Trophoblast cell (in vitro differentiated cells and primary cell): ENCODE measurements at regions not wholly inside any gene's neighbourhood (a gene's known extent, or its start where the extent isn't known, plus 50 kb on each side); places are given as distances from the start of the nearest gene placed in this dataset.

Experiments
- DNase-seq, 2 donors: peaks; one replicate each; pipeline ENCODE4 v3.0.0-alpha.2; 2016
- H2AFZ ChIP-seq: 2 replicates; pipeline ENCODE4 v1.6.1; 2013; ENCODE audit warnings: low read length, moderate library complexity, mild to moderate bottlenecking; ENCODE audit not compliant: insufficient read depth, poor library complexity
- H2AK5ac ChIP-seq: 2 replicates; pipeline ENCODE4 v1.6.1; 2013; ENCODE audit warnings: mild to moderate bottlenecking, low read length
- H2BK120ac ChIP-seq: 2 replicates; pipeline ENCODE4 v1.6.1; 2013; ENCODE audit warnings: low read length, mild to moderate bottlenecking, moderate library complexity; ENCODE audit not compliant: insufficient read depth, poor library complexity
- H2BK12ac ChIP-seq: 2 replicates; pipeline ENCODE4 v1.6.1; 2013; ENCODE audit warnings: mild to moderate bottlenecking, low read length, moderate library complexity
- H2BK5ac ChIP-seq: 2 replicates; pipeline ENCODE4 v1.6.1; 2013; ENCODE audit warnings: low read length, low read depth, moderate library complexity, mild to moderate bottlenecking; ENCODE audit not compliant: poor library complexity
- H3K14ac ChIP-seq: 2 replicates; pipeline ENCODE4 v1.6.1; 2013; ENCODE audit warnings: mild to moderate bottlenecking, low read length
- H3K18ac ChIP-seq: 2 replicates; pipeline ENCODE4 v1.6.1; 2013; ENCODE audit warnings: mild to moderate bottlenecking, low read length
- H3K23ac ChIP-seq: 2 replicates; pipeline ENCODE4 v1.6.1; 2013; ENCODE audit warnings: low read length
- H3K27ac ChIP-seq: 2 replicates; pipeline ENCODE4 v1.5.1; 2013; ENCODE audit warnings: low read depth, mild to moderate bottlenecking, inconsistent platforms, low read length, moderate library complexity
- H3K27me3 ChIP-seq: 2 replicates; pipeline ENCODE4 v1.6.1; 2013; ENCODE audit warnings: inconsistent platforms, mild to moderate bottlenecking, low read length, moderate library complexity; ENCODE audit not compliant: insufficient read depth
- H3K36me3 ChIP-seq, 2 experiments: 1 replicate in 1 of 2; 2 replicates in 1 of 2; pipeline ENCODE4 v1.6.1; 2013; ENCODE audit warnings: low read length in 2 of 2, mild to moderate bottlenecking in 2 of 2, moderate library complexity in 1 of 2; ENCODE audit not compliant: insufficient read depth in 2 of 2, control insufficient read depth in 1 of 2
- H3K4ac ChIP-seq: 2 replicates; pipeline ENCODE4 v1.6.1; 2013; ENCODE audit warnings: low read depth, mild to moderate bottlenecking, low read length, moderate library complexity
- H3K4me1 ChIP-seq, 2 experiments: 1 replicate in 1 of 2; 2 replicates in 1 of 2; pipeline ENCODE4 v1.6.1; 2013; ENCODE audit warnings: low read length in 2 of 2, mild to moderate bottlenecking in 2 of 2, moderate library complexity in 1 of 2; ENCODE audit not compliant: insufficient read depth in 2 of 2, control insufficient read depth in 1 of 2
- H3K4me2 ChIP-seq: 2 replicates; pipeline ENCODE4 v1.6.1; 2013; ENCODE audit warnings: inconsistent platforms, mild to moderate bottlenecking, low read length, moderate library complexity
- H3K4me3 ChIP-seq: 2 replicates; pipeline ENCODE4 v1.5.1; 2013; ENCODE audit warnings: mild to moderate bottlenecking, low read depth, low read length, inconsistent platforms
- H3K79me1 ChIP-seq: one replicate; pipeline ENCODE4 v1.6.1; 2013; ENCODE audit warnings: low read length
- H3K79me2 ChIP-seq: 2 replicates; pipeline ENCODE4 v1.6.1; 2013; ENCODE audit warnings: low read length, mild to moderate bottlenecking; ENCODE audit not compliant: control insufficient read depth, insufficient read depth, poor library complexity
- H3K9ac ChIP-seq: 2 replicates; pipeline ENCODE4 v1.6.1; 2013; ENCODE audit warnings: mild to moderate bottlenecking, low read length
- H3K9me3 ChIP-seq: 2 replicates; pipeline ENCODE4 v1.6.1; 2013; ENCODE audit warnings: low read depth, mild to moderate bottlenecking, control low read depth, inconsistent platforms, low read length; ENCODE audit not compliant: insufficient read depth
- H4K12ac ChIP-seq: 2 replicates; pipeline ENCODE4 v1.6.1; 2013; ENCODE audit warnings: low read depth, mild to moderate bottlenecking, low read length, moderate library complexity
- H4K8ac ChIP-seq: 2 replicates; pipeline ENCODE4 v1.6.1; 2013; ENCODE audit warnings: low read depth, mild to moderate bottlenecking, low read length, moderate library complexity
- H4K91ac ChIP-seq: one replicate; pipeline ENCODE4 v1.6.1; 2013; ENCODE audit warnings: low read depth, mild to moderate bottlenecking, low read length, moderate library complexity
- WGBS: extraction: QIAGEN DNeasy Blood & Tissue Kit; methylation state at CpG from one replicate; pipeline ENCODE4 v1.1.7; 2013; ENCODE audit warnings: missing lambda C conversion rate; ENCODE audit not compliant: insufficient read length, insufficient coverage; ENCODE audit errors: extremely low coverage; 5-methylcytosine and 5-hydroxymethylcytosine counted together

GRCh38 chr10:4477664-4478063 is 348.3 kb upstream of the AKR1E2 start:
- Histone ChIP-seq H3K4me1 (peaks cover 12 to 24% of the 10 kb centered on the region in 2 experiments), H3K36me3 (no peaks in the 10 kb centered on the region), H3K27ac (no peak overlapping the region)

GRCh38 chr10:4475827-4476490 is 350.0 kb upstream of the AKR1E2 start:
- Histone ChIP-seq H4K8ac (no peak overlapping the region), H4K12ac (no peak overlapping the region), H3K79me1 (peaks cover 19% of the 10 kb centered on the region), H3K4me3 (no peak overlapping the region), H3K9ac (no peak overlapping the region), H3K27me3 (no peaks in the 10 kb centered on the region), H3K4me2 (no peak overlapping the region), H3K23ac (no peak overlapping the region), H2BK5ac (peak overlapping the region; percentile 8), H3K4ac (no peak overlapping the region), H2AK5ac (peak overlapping the region; percentile 84), H4K91ac (peak overlapping the region; percentile 84), H3K79me2 (no peaks in the 10 kb centered on the region), H3K27ac (no peak overlapping the region), H3K9me3 (peaks cover 1% of the 10 kb centered on the region), H3K18ac (no peak overlapping the region), H3K14ac (peak overlapping the region; percentile 7), H2BK120ac (peak overlapping the region; percentile 8), H3K36me3 (no peaks in the 10 kb centered on the region), H3K4me1 (peaks cover 12 to 24% of the 10 kb centered on the region in 2 experiments), H2AFZ (no peak overlapping the region), H2BK12ac (peak overlapping the region; percentile 79)
- no CpG with 5 or more reads among the region's 13 CpGs for WGBS
- peak in 1 of 2 donors; percentile 50 for DNase-seq

More at GRCh38 chr10:4477664-4478063, 348.3 kb upstream of the AKR1E2 start:
- no peak overlapping the region for H3K4ac ChIP-seq
- no peak overlapping the region for H3K18ac ChIP-seq
- H3K79me1 ChIP-seq, result peaks cover 19% of the 10 kb centered on the region
- DNase-seq, result no peak
- H3K9me3 ChIP-seq, result peaks cover 1% of the 10 kb centered on the region
- no peaks in the 10 kb centered on the region for H3K27me3 ChIP-seq
- H4K91ac ChIP-seq, result no peak overlapping the region
- no peak overlapping the region for H3K4me3 ChIP-seq
- H3K4me2 ChIP-seq, result no peak overlapping the region
- no peak overlapping the region for H4K12ac ChIP-seq
- no peak overlapping the region for H3K23ac ChIP-seq
- no peak overlapping the region for H2BK5ac ChIP-seq
- H2AK5ac ChIP-seq, result no peak overlapping the region
- no peak overlapping the region for H3K14ac ChIP-seq
- H4K8ac ChIP-seq, result no peak overlapping the region
- H2BK12ac ChIP-seq, result no peak overlapping the region
- H3K79me2 ChIP-seq, result no peaks in the 10 kb centered on the region
- no CpG with 5 or more reads among the region's 4 CpGs for WGBS
- no peak overlapping the region for H2BK120ac ChIP-seq
- H2AFZ ChIP-seq, result no peak overlapping the region
- no peak overlapping the region for H3K9ac ChIP-seq

- H3K36me3 ChIP-seq, result no peaks in the 10 kb centered on the region
- H2BK5ac ChIP-seq, result peak overlapping the region; percentile 60
- no peaks in the 10 kb centered on the region for H3K79me2 ChIP-seq
- WGBS, result no CpG with 5 or more reads among the region's 8 CpGs
- no peak overlapping the region for H3K9ac ChIP-seq
- peak overlapping the region; percentile 61 for H3K18ac ChIP-seq
- H3K4me2 ChIP-seq, result no peak overlapping the region
- H3K9me3 ChIP-seq, result peaks cover 1% of the 10 kb centered on the region
- H4K8ac ChIP-seq, result peak overlapping the region; percentile 4
- peak overlapping the region; percentile 5 for H3K27ac ChIP-seq
- H3K23ac ChIP-seq, result no peak overlapping the region
- H4K12ac ChIP-seq, result no peak overlapping the region
- peaks cover 12 to 26% of the 10 kb centered on the region in 2 experiments for H3K4me1 ChIP-seq
- H4K91ac ChIP-seq, result peak overlapping the region; percentile 84
- no peak overlapping the region for H3K4me3 ChIP-seq
- H3K27me3 ChIP-seq, result no peaks in the 10 kb centered on the region
- no peak overlapping the region for H3K4ac ChIP-seq
- H2BK120ac ChIP-seq, result no peak overlapping the region
- peaks cover 20% of the 10 kb centered on the region for H3K79me1 ChIP-seq
- peak overlapping the region; percentile 79 for H2BK12ac ChIP-seq
- peak overlapping the region; percentile 40 for H3K14ac ChIP-seq
- H2AFZ ChIP-seq, result no peak overlapping the region
- peak overlapping the region; percentile 79 for H2AK5ac ChIP-seq
- DNase-seq, result peak; percentile 24 to 81
Observed at GRCh38 chr10:4474829-4475228, 351.2 kb upstream of the AKR1E2 start.

GRCh38 chr10:4473977-4474376 is 352.0 kb upstream of the AKR1E2 start:
- H3K27me3 ChIP-seq, result no peaks in the 10 kb centered on the region
- no peak overlapping the region for H3K18ac ChIP-seq
- H3K14ac ChIP-seq, result no peak overlapping the region
- peak; percentile 70 to 83 for DNase-seq
- H3K9ac ChIP-seq, result no peak overlapping the region
- peaks cover 20% of the 10 kb centered on the region for H3K79me1 ChIP-seq
- H3K79me2 ChIP-seq, result no peaks in the 10 kb centered on the region
- no peak overlapping the region for H3K4me3 ChIP-seq
- no CpG with 5 or more reads among the region's 2 CpGs for WGBS
- no peak overlapping the region for H2BK5ac ChIP-seq
- H3K23ac ChIP-seq, result no peak overlapping the region
- H2AFZ ChIP-seq, result no peak overlapping the region
- no peak overlapping the region for H3K4ac ChIP-seq
- no peak overlapping the region for H4K8ac ChIP-seq
- peaks cover 12 to 27% of the 10 kb centered on the region in 2 experiments for H3K4me1 ChIP-seq
- H3K36me3 ChIP-seq, result no peaks in the 10 kb centered on the region
- no peak overlapping the region for H3K4me2 ChIP-seq
- H3K27ac ChIP-seq, result no peak overlapping the region
- no peak overlapping the region for H4K12ac ChIP-seq
- H2BK12ac ChIP-seq, result no peak overlapping the region
- no peak overlapping the region for H2AK5ac ChIP-seq
- no peak overlapping the region for H4K91ac ChIP-seq
- H2BK120ac ChIP-seq, result no peak overlapping the region
- H3K9me3 ChIP-seq, result peaks cover 1% of the 10 kb centered on the region
